ENCODE measurements at regions not wholly inside any gene's neighbourhood (a gene's known extent, or its start where the extent isn't known, plus 50 kb on each side); places are given as distances from the start of the nearest gene placed in this dataset.

GRCh38 chr18:29753379-29753778 is 1289.2 kb downstream of the DSC3 start:
- Mint-ChIP-seq H3K27me3 (no peaks in the 10 kb centered on the region), H3K4me3 (no peak overlapping the region), H3K4me1 (no peaks in the 10 kb centered on the region), H3K27ac (no peak overlapping the region), H3K9me3 (ENCODE audit: insufficient read depth) (peaks cover 4% of the 10 kb centered on the region)
- intact Hi-C loops (cut with micrococcal nuclease): no loop called here
- Histone ChIP-seq H4K20me1 (ENCODE audit: control insufficient read depth, insufficient read depth, low read length, poor library complexity, severe bottlenecking) (no peaks in the 10 kb centered on the region), H3K9me3 (ENCODE audit: control extremely low read depth in 1 of 3, control insufficient read depth in 2 of 3, insufficient read depth in 1 of 3, low read length in 2 of 3) (peaks cover 0 to 2% (median 2%) of the 10 kb centered on the region in 3 donors), H3K27me3 (replicated peaks in 1 of 4; ENCODE audit: control extremely low read depth in 1 of 4, control insufficient read depth in 3 of 4, insufficient read depth in 4 of 4, low read length in 3 of 4) (no peaks in the 10 kb centered on the region), H3K4me1 (ENCODE audit: control insufficient read depth in 2 of 2, insufficient read depth in 2 of 2, low read length in 2 of 2) (no peaks in the 10 kb centered on the region), H2AFZ (ENCODE audit: insufficient read depth, low read depth, low read length, poor library complexity, severe bottlenecking) (no peak overlapping the region), H3K79me2 (ENCODE audit: control insufficient read depth, insufficient read depth, low read length) (no peaks in the 10 kb centered on the region), H3K9ac (ENCODE audit: low read length) (no peak overlapping the region), H3K27ac (ENCODE audit: low read length in 2 of 2) (no peak overlapping the region), H3K4me3 (ENCODE audit: control extremely low read depth in 1 of 5, extremely low read depth in 1 of 5, insufficient read depth in 1 of 5, low read depth in 2 of 5, low read length in 4 of 5) (no peak overlapping the region), H3K4me2 (replicated peaks; ENCODE audit: low read depth, low read length, poor library complexity, severe bottlenecking) (no peak overlapping the region), H3K36me3 (replicated peaks in 1 of 2; ENCODE audit: control extremely low read depth in 1 of 2, control insufficient read depth in 1 of 2, extremely low read depth in 1 of 2, insufficient read depth in 2 of 2, low read length in 1 of 2) (no peaks in the 10 kb centered on the region)
- POLR2A ChIA-PET: no interaction called here
- CTCF ChIA-PET: no interaction called here
- no peak for TF ChIP-seq EZH2 (IDR thresholded peaks at IDR 0.05; ENCODE audit: borderline replicate concordance, insufficient read depth, low read depth, low read length, poor library complexity, severe bottlenecking)
- TF ChIP-seq CTCF (IDR thresholded peaks at IDR 0.05): no peak
- DNase-seq (no peak), ATAC-seq (ENCODE audit: low read depth) (no peak)
- no CpG with 5 or more reads among the region's 4 CpGs for WGBS (ENCODE audit: insufficient coverage)

- H3K4me3 ChIP-seq (ENCODE audit: control extremely low read depth in 1 of 5, extremely low read depth in 1 of 5, insufficient read depth in 1 of 5, low read depth in 2 of 5, low read length in 4 of 5): no peak overlapping the region
- H3K4me2 ChIP-seq (replicated peaks; ENCODE audit: low read depth, low read length, poor library complexity, severe bottlenecking): no peak overlapping the region
- Mint-ChIP-seq H3K9me3 (ENCODE audit: insufficient read depth) (peaks cover 8% of the 10 kb centered on the region), H3K27ac (no peak overlapping the region), H3K4me3 (no peak overlapping the region), H3K27me3 (no peaks in the 10 kb centered on the region), H3K4me1 (no peaks in the 10 kb centered on the region)
- ChIA-PET CTCF (no interaction called here), POLR2A (no interaction called here)
- DNase-seq (no peak), ATAC-seq (ENCODE audit: low read depth) (no peak)
- no peak overlapping the region for H2AFZ ChIP-seq (ENCODE audit: insufficient read depth, low read depth, low read length, poor library complexity, severe bottlenecking)
- H3K36me3 ChIP-seq (replicated peaks in 1 of 2; ENCODE audit: control extremely low read depth in 1 of 2, control insufficient read depth in 1 of 2, extremely low read depth in 1 of 2, insufficient read depth in 2 of 2, low read length in 1 of 2): no peaks in the 10 kb centered on the region
- TF ChIP-seq EZH2 (IDR thresholded peaks at IDR 0.05; ENCODE audit: borderline replicate concordance, insufficient read depth, low read depth, low read length, poor library complexity, severe bottlenecking): no peak
- no peak for TF ChIP-seq CTCF (IDR thresholded peaks at IDR 0.05)
- no peaks in the 10 kb centered on the region for H4K20me1 ChIP-seq (ENCODE audit: control insufficient read depth, insufficient read depth, low read length, poor library complexity, severe bottlenecking)
- intact Hi-C loops (cut with micrococcal nuclease): no loop called here
- no peak overlapping the region for H3K9ac ChIP-seq (ENCODE audit: low read length)
- H3K9me3 ChIP-seq (ENCODE audit: control extremely low read depth in 1 of 3, control insufficient read depth in 2 of 3, insufficient read depth in 1 of 3, low read length in 2 of 3): peaks cover 0 to 2% (median 1%) of the 10 kb centered on the region in 3 donors
- H3K27me3 ChIP-seq (replicated peaks in 1 of 4; ENCODE audit: control extremely low read depth in 1 of 4, control insufficient read depth in 3 of 4, insufficient read depth in 4 of 4, low read length in 3 of 4): no peaks in the 10 kb centered on the region
- no peaks in the 10 kb centered on the region for H3K79me2 ChIP-seq (ENCODE audit: control insufficient read depth, insufficient read depth, low read length)
- no peaks in the 10 kb centered on the region for H3K4me1 ChIP-seq (ENCODE audit: control insufficient read depth in 2 of 2, insufficient read depth in 2 of 2, low read length in 2 of 2)
- no CpG with 5 or more reads among the region's 1 CpG for WGBS (ENCODE audit: insufficient coverage)
- no peak overlapping the region for H3K27ac ChIP-seq (ENCODE audit: low read length in 2 of 2)
These were observed 1292.8 kb downstream of the DSC3 start for GRCh38 chr18:29749704-29750103.

Measured in B cell (primary cell).